Activated CD8-positive, alpha-beta T cell treated with anti-CD3 and anti-CD28 coated beads for 36 hours (primary cell): ENCODE measurements at regions not wholly inside any gene's neighbourhood (a gene's known extent, or its start where the extent isn't known, plus 50 kb on each side); places are given as distances from the start of the nearest gene placed in this dataset.

Experiments used
- ATAC-seq: fragments of 200-7000 bp; cut with Tn5 transposase; one replicate; pipeline ENCODE4 v1.10.0; 2021; ENCODE audit warnings: mild to moderate bottlenecking, moderate library complexity
- CTCF ChIA-PET: fragments of 350-600 bp; sonication (Branson Sonifier 250); formaldehyde crosslinking; loops from one replicate; lab custom pipeline; 2021; ENCODE audit warnings: antibody characterized with exemption; lab: Charles Lee
- POLR2A ChIA-PET: fragments of 350-600 bp; sonication (Branson Sonifier 250); formaldehyde crosslinking; loops from one replicate; lab custom pipeline; 2021; ENCODE audit warnings: antibody characterized with exemption; lab: Charles Lee
- DNase-seq: peaks from one replicate; pipeline ENCODE4 v3.0.0-alpha.2; 2020
- H3K27ac Mint-ChIP-seq: one replicate; pipeline ENCODE4 v1.8.0; 2021; ENCODE audit warnings: mild to moderate bottlenecking, mixed read lengths
- H3K27me3 Mint-ChIP-seq: one replicate; pipeline ENCODE4 v1.8.0; 2021; ENCODE audit warnings: mixed read lengths
- H3K36me3 Mint-ChIP-seq: one replicate; pipeline ENCODE4 v1.8.0; 2021; ENCODE audit warnings: low read depth, mixed read lengths
- H3K4me1 Mint-ChIP-seq: one replicate; pipeline ENCODE4 v1.8.0; 2021; ENCODE audit warnings: low read depth, mixed read lengths
- H3K4me3 Mint-ChIP-seq: one replicate; pipeline ENCODE4 v1.8.0; 2021; ENCODE audit warnings: mild to moderate bottlenecking, moderate library complexity, mixed read lengths
- H3K9me3 Mint-ChIP-seq: one replicate; pipeline ENCODE4 v1.8.0; 2021; ENCODE audit warnings: mixed read lengths
- CTCF ChIP-seq: fragments of 200-600 bp; IDR thresholded peaks from one replicate; pipeline ENCODE4 v1.8.0; 2022; ENCODE audit warnings: antibody characterized with exemption, mild to moderate bottlenecking
- intact Hi-C: fragments of 100-400 bp; cut with micrococcal nuclease; formaldehyde crosslinking; loops from one replicate; pipeline ENCODE4 v1.10.0; 2022

GRCh38 chr2:2580341-2580740 is 249.3 kb upstream of the MYT1L start:
- ATAC-seq (no peak), DNase-seq (no peak)
- no peaks in the 10 kb centered on the region for H3K27me3 Mint-ChIP-seq
- peaks cover 2% of the 10 kb centered on the region for H3K9me3 Mint-ChIP-seq
- intact Hi-C loops, result no loop called here
- no peak for TF ChIP-seq CTCF
- H3K4me3 Mint-ChIP-seq, result no peak overlapping the region
- H3K36me3 Mint-ChIP-seq, result no peaks in the 10 kb centered on the region
- no peaks in the 10 kb centered on the region for H3K4me1 Mint-ChIP-seq
- POLR2A ChIA-PET, result no interaction called here
- CTCF ChIA-PET, result no interaction called here
- H3K27ac Mint-ChIP-seq, result no peak overlapping the region

- CTCF ChIA-PET, result no interaction called here
- POLR2A ChIA-PET, result no interaction called here
- intact Hi-C loops, result no loop called here
- Mint-ChIP-seq H3K27ac (no peak overlapping the region), H3K9me3 (peaks cover 2% of the 10 kb centered on the region), H3K36me3 (no peaks in the 10 kb centered on the region), H3K4me1 (no peaks in the 10 kb centered on the region), H3K4me3 (no peak overlapping the region), H3K27me3 (no peaks in the 10 kb centered on the region)
- DNase-seq (no peak), ATAC-seq (no peak)
- no peak for TF ChIP-seq CTCF
Measured at GRCh38 chr2:2579814-2580213, 248.7 kb upstream of the MYT1L start.

DNA sequence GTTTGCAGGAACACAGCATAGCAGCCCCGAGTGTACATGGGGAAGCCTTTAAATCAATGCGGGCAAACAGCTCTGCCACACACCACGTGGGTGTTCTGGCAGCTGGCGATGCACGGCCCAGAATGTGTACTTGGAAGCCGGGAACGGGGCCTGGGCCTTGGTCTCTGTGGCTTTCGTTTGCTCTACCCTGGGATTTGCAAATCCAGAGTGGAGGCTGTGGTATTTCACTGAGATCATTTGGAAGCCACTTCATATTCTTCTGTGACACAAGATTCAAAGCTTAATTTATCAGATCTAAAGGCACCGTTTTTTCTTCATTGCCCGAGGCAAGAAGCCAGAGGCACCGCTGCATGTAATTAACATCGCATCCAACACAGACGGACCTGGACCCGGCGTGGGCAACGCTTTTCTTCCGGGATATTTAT is 246.3 kb upstream of the MYT1L start:
- no peak overlapping the region for H3K27ac Mint-ChIP-seq
- H3K27me3 Mint-ChIP-seq, result no peaks in the 10 kb centered on the region
- ATAC-seq (no peak), DNase-seq (no peak)
- intact Hi-C loops, result no loop called here
- no peaks in the 10 kb centered on the region for H3K36me3 Mint-ChIP-seq
- CTCF ChIA-PET, result no interaction called here
- no peaks in the 10 kb centered on the region for H3K9me3 Mint-ChIP-seq
- POLR2A ChIA-PET, result no interaction called here
- no peak for TF ChIP-seq CTCF
- no peak overlapping the region for H3K4me3 Mint-ChIP-seq
- H3K4me1 Mint-ChIP-seq, result no peaks in the 10 kb centered on the region

GRCh38 chr2:2575870-2576386 is 244.9 kb upstream of the MYT1L start:
- H3K4me3 Mint-ChIP-seq, result no peak overlapping the region
- ChIA-PET CTCF (no interaction called here), POLR2A (no interaction called here)
- no peak for DNase-seq
- H3K27ac Mint-ChIP-seq, result no peak overlapping the region
- no peak for TF ChIP-seq CTCF
- H3K9me3 Mint-ChIP-seq, result no peaks in the 10 kb centered on the region
- H3K4me1 Mint-ChIP-seq, result no peaks in the 10 kb centered on the region
- ATAC-seq, result no peak
- intact Hi-C loops, result no loop called here
- H3K36me3 Mint-ChIP-seq, result no peaks in the 10 kb centered on the region
- no peaks in the 10 kb centered on the region for H3K27me3 Mint-ChIP-seq

DNA sequence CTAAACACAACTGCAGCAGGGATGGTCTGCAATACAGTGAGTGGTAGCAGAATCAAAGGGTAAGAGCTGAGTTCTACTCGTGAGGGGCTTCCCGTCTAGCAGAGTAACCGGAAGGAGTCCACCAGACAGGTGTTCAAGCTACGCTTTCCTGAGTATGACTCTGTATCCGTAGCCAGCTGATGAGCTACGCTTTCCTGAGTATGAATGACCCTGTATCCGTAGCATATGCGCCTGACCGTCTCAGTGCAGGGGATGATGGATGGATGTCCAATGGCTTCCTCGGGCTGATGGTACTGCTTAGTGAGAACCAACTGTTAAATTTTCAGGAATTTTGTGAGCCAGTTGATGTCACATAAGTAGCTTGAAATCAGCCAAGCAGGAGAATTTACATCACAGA is 244.1 kb upstream of the MYT1L start:
- ChIA-PET POLR2A (no interaction called here), CTCF (interaction anchor here (0.8 kb wide), 1 partner anchor 11 kb away, joined by 3 read pairs; no protein-coding TSS in a partner anchor)
- intact Hi-C loops, result no loop called here
- Mint-ChIP-seq H3K36me3 (no peaks in the 10 kb centered on the region), H3K27me3 (no peaks in the 10 kb centered on the region), H3K4me1 (no peaks in the 10 kb centered on the region), H3K27ac (no peak overlapping the region), H3K9me3 (no peaks in the 10 kb centered on the region), H3K4me3 (no peak overlapping the region)
- DNase-seq (no peak), ATAC-seq (no peak)
- no peak for TF ChIP-seq CTCF
